GM18508 (cell line): ENCODE measurements at regions not wholly inside any gene's neighbourhood (a gene's known extent, or its start where the extent isn't known, plus 50 kb on each side); places are given as distances from the start of the nearest gene placed in this dataset.
"Not testable (repeated sequence)": the region's sequence is repeated elsewhere in the genome, so short reads cannot be mapped to it uniquely, and the experiment has no call there.

Experiments used
- ATAC-seq: cut with Tn5 transposase; IDR thresholded peaks from one replicate; pipeline ENCODE4 v1.9.1; 2021; ENCODE audit warnings: moderate number of reproducible peaks; ENCODE audit not compliant: insufficient read depth, unreplicated experiment

GRCh38 chr13:54004026-54004699 is 975.5 kb downstream of the OLFM4 start:
- no peak for ATAC-seq

GRCh38 chr13:54016542-54016941 is 987.9 kb downstream of the OLFM4 start:
- no peak for ATAC-seq

- no peak for ATAC-seq
These were observed 989.9 kb downstream of the OLFM4 start for GRCh38 chr13:54018485-54018884.

GRCh38 chr13:54029226-54029625 is 1000.6 kb downstream of the OLFM4 start:
- ATAC-seq: peak; percentile 98

GRCh38 chr13:54029720-54030119 is 1001.1 kb downstream of the OLFM4 start:
- ATAC-seq: no peak

GRCh38 chr13:54033323-54033861 is 1004.8 kb downstream of the OLFM4 start:
- ATAC-seq: no peak

GRCh38 chr13:54034047-54034446 is 1005.4 kb downstream of the OLFM4 start:
- no peak for ATAC-seq

- not testable (repeated sequence) for ATAC-seq
These were observed 1028.8 kb downstream of the OLFM4 start for GRCh38 chr13:54057416-54057815.

- ATAC-seq: not testable (repeated sequence)
These were observed 1041.3 kb downstream of the OLFM4 start for GRCh38 chr13:54069958-54070357.

- ATAC-seq: no peak
These were observed 1049.0 kb downstream of the OLFM4 start for GRCh38 chr13:54077569-54077968.

GRCh38 chr13:54078271-54078870 is 1049.8 kb downstream of the OLFM4 start:
- no peak for ATAC-seq

GRCh38 chr13:54082309-54082708 is 1053.7 kb downstream of the OLFM4 start:
- ATAC-seq: not testable (repeated sequence)

GRCh38 chr13:54091884-54092283 is 1063.3 kb downstream of the OLFM4 start:
- no peak for ATAC-seq

- ATAC-seq: no peak
These were observed 1064.1 kb downstream of the OLFM4 start for GRCh38 chr13:54092686-54093085.

GRCh38 chr13:54110597-54110996 is 1082.0 kb downstream of the OLFM4 start:
- no peak for ATAC-seq

GRCh38 chr13:54124700-54125099 is 1096.1 kb downstream of the OLFM4 start:
- ATAC-seq: no peak

- ATAC-seq: not testable (repeated sequence)
These were observed 1102.3 kb downstream of the OLFM4 start for GRCh38 chr13:54130931-54131330.

GRCh38 chr13:54131433-54131832 is 1102.8 kb downstream of the OLFM4 start:
- ATAC-seq: not testable (repeated sequence)

- not testable (repeated sequence) for ATAC-seq
These were observed 1103.5 kb downstream of the OLFM4 start for GRCh38 chr13:54132127-54132526.

- not testable (repeated sequence) for ATAC-seq
These were observed 1104.1 kb downstream of the OLFM4 start for GRCh38 chr13:54132720-54133119.

GRCh38 chr13:54133746-54134145 is 1105.1 kb downstream of the OLFM4 start:
- ATAC-seq: no peak

- ATAC-seq: no peak
These were observed 1116.2 kb downstream of the OLFM4 start for GRCh38 chr13:54144828-54145227.
